ENCODE measurements at regions not wholly inside any gene's neighbourhood (a gene's known extent, or its start where the extent isn't known, plus 50 kb on each side); places are given as distances from the start of the nearest gene placed in this dataset.

- Histone ChIP-seq H3K27me3 (no peaks in the 10 kb centered on the region), H3K4me1 (no peaks in the 10 kb centered on the region), H3K36me3 (no peaks in the 10 kb centered on the region), H3K9me3 (no peaks in the 10 kb centered on the region), H3K4me3 (no peak overlapping the region), H3K27ac (no peak overlapping the region)
- DNase-seq, result no peak
- TF ChIP-seq POLR2A (IDR thresholded peaks at IDR 0.05), result no peak
- no peak for TF ChIP-seq CTCF (IDR thresholded peaks at IDR 0.05)
These were observed 124.4 kb upstream of the PRL start for GRCh38 chr6:22421198-22421597.

- TF ChIP-seq POLR2A (IDR thresholded peaks at IDR 0.05), result no peak
- no peak for TF ChIP-seq CTCF (IDR thresholded peaks at IDR 0.05)
- no peaks in the 10 kb centered on the region for H3K27me3 ChIP-seq
- no peak overlapping the region for H3K27ac ChIP-seq
- DNase-seq, result no peak
- H3K36me3 ChIP-seq, result no peaks in the 10 kb centered on the region
- no peak overlapping the region for H3K4me3 ChIP-seq
- H3K9me3 ChIP-seq, result no peaks in the 10 kb centered on the region
- no peaks in the 10 kb centered on the region for H3K4me1 ChIP-seq
These were observed 127.4 kb upstream of the PRL start for GRCh38 chr6:22424196-22424595.

GRCh38 chr6:22432060-22432459 is 135.2 kb upstream of the PRL start:
- no peaks in the 10 kb centered on the region for H3K36me3 ChIP-seq
- H3K4me3 ChIP-seq, result no peak overlapping the region
- no peak for DNase-seq
- H3K4me1 ChIP-seq, result no peaks in the 10 kb centered on the region
- H3K27ac ChIP-seq, result no peak overlapping the region
- no peaks in the 10 kb centered on the region for H3K9me3 ChIP-seq
- TF ChIP-seq POLR2A (IDR thresholded peaks at IDR 0.05) (no peak), CTCF (IDR thresholded peaks at IDR 0.05) (no peak)
- no peaks in the 10 kb centered on the region for H3K27me3 ChIP-seq

- Histone ChIP-seq H3K9me3 (no peaks in the 10 kb centered on the region), H3K27ac (no peak overlapping the region), H3K4me3 (no peak overlapping the region), H3K27me3 (no peaks in the 10 kb centered on the region), H3K36me3 (no peaks in the 10 kb centered on the region), H3K4me1 (no peaks in the 10 kb centered on the region)
- DNase-seq, result no peak
- TF ChIP-seq POLR2A (IDR thresholded peaks at IDR 0.05), result no peak
- TF ChIP-seq CTCF (IDR thresholded peaks at IDR 0.05), result no peak
These were observed 135.6 kb upstream of the HDGFL1 start for GRCh38 chr6:22433745-22434144.

GRCh38 chr6:22435151-22435550 is 134.2 kb upstream of the HDGFL1 start:
- H3K36me3 ChIP-seq, result no peaks in the 10 kb centered on the region
- TF ChIP-seq POLR2A (IDR thresholded peaks at IDR 0.05) (no peak), CTCF (IDR thresholded peaks at IDR 0.05) (no peak)
- H3K27ac ChIP-seq, result no peak overlapping the region
- H3K4me3 ChIP-seq, result no peak overlapping the region
- H3K4me1 ChIP-seq, result no peaks in the 10 kb centered on the region
- no peaks in the 10 kb centered on the region for H3K9me3 ChIP-seq
- H3K27me3 ChIP-seq, result no peaks in the 10 kb centered on the region
- DNase-seq, result no peak

- no peaks in the 10 kb centered on the region for H3K4me1 ChIP-seq
- no peak for TF ChIP-seq POLR2A (IDR thresholded peaks at IDR 0.05)
- TF ChIP-seq CTCF (IDR thresholded peaks at IDR 0.05), result no peak
- H3K36me3 ChIP-seq, result no peaks in the 10 kb centered on the region
- no peak overlapping the region for H3K4me3 ChIP-seq
- no peak for DNase-seq
- no peaks in the 10 kb centered on the region for H3K9me3 ChIP-seq
- no peak overlapping the region for H3K27ac ChIP-seq
- H3K27me3 ChIP-seq, result no peaks in the 10 kb centered on the region
These were observed 133.2 kb upstream of the HDGFL1 start for GRCh38 chr6:22436134-22436533.

Data from Peyer's patch (tissue), 4 donors.